ENCODE measurements at regions not wholly inside any gene's neighbourhood (a gene's known extent, or its start where the extent isn't known, plus 50 kb on each side); places are given as distances from the start of the nearest gene placed in this dataset.

DNA sequence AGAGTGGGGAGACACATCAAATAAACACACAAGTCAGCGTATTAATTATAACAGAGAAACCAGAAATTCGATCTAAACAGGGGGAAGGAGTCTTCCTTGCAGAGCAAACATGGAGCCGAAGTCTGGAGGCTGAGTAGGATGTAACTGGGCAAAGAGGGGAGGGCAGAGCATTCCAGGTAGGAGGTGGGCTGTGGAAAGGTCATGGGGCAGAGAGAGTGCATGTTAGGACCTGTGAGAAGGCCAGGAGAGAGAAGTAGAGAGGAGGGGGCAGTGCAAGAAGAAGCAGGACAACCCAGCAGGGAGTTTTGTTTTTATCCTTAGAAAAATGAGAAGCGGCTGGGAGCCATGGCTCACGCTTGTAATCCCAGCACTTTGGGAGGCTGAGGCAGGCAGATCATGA lies 130.8 kb upstream of the GPR26 start:
- no peak for TF ChIP-seq GATA2 (IDR thresholded peaks at IDR 0.05; ENCODE audit: low read depth, low read length)
- TF ChIP-seq GATA3 (IDR thresholded peaks at IDR 0.05; ENCODE audit: low read depth, low read length) = no peak
